ENCODE measurements at regions not wholly inside any gene's neighbourhood (a gene's known extent, or its start where the extent isn't known, plus 50 kb on each side); places are given as distances from the start of the nearest gene placed in this dataset.

DNA sequence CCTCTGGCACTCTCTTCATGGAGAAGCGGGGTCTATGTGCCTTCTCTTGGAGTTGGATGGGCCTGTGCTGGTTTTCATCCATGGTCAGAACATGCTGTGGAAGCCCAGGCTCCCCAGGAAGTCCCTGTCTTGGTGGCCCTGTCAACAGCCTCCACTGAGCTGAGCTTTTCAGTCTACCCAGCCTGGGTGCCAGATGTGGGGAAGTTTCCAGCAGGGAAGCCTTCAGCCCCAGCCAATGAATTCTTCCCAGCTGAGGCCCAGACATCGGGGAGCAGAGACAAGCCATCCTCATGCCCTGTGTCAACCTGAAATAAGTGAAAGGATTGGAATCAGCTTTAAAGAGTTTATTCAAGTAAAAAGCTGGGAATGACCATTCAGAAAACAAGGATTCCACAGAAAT, 75.1 kb upstream of the PGBD5 start (continued):
- TF ChIP-seq POLR2AphosphoS5 (IDR thresholded peaks at IDR 0.05; ENCODE audit: low read depth, low read length): no peak

DNA sequence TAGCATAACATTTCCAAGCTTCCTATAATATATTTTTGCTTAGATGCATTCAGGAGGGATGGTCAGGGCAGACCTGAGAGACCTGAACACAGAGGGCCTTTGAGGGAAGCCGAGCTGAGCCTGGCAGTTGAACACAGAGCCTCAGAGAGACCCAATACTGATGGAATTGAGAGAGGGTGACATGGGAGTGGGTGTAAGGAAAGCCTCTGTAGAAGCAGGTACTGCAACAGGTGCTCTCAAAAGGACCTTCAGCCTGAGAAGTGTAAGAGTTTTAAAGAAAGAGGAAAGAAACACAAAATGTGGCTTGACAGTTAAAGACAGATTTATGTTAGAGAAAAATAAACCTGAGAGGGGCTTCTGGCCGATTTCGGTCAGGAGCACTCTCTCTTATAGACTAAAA, 73.9 kb upstream of the PGBD5 start:
- DNase-seq (ENCODE audit: low read depth, low spot score) (no peak), ATAC-seq (no peak)
- H3K79me2 ChIP-seq (ENCODE audit: insufficient read depth, low read length): no peaks in the 10 kb centered on the region
- POLR2A ChIA-PET: no interaction called here
- H3K36me3 ChIP-seq (ENCODE audit: control insufficient read depth in 1 of 2, insufficient read depth in 2 of 2, low read length in 2 of 2): no peaks in the 10 kb centered on the region
- peaks cover 17% of the 10 kb centered on the region for H3K27me3 ChIP-seq (ENCODE audit: insufficient read depth, low read length)
- no peak overlapping the region for H3K4me2 ChIP-seq (ENCODE audit: low read length)
- no peak overlapping the region for H3K4me3 ChIP-seq (replicated peaks in 1 of 2; ENCODE audit: low read depth in 1 of 2, low read length in 2 of 2)
- TF ChIP-seq, protein P1, sequence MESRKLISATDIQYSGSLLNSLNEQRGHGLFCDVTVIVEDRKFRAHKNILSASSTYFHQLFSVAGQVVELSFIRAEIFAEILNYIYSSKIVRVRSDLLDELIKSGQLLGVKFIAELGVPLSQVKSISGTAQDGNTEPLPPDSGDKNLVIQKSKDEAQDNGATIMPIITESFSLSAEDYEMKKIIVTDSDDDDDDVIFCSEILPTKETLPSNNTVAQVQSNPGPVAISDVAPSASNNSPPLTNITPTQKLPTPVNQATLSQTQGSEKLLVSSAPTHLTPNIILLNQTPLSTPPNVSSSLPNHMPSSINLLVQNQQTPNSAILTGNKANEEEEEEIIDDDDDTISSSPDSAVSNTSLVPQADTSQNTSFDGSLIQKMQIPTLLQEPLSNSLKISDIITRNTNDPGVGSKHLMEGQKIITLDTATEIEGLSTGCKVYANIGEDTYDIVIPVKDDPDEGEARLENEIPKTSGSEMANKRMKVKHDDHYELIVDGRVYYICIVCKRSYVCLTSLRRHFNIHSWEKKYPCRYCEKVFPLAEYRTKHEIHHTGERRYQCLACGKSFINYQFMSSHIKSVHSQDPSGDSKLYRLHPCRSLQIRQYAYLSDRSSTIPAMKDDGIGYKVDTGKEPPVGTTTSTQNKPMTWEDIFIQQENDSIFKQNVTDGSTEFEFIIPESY (IDR thresholded peaks at IDR 0.05; ENCODE audit: extremely low read depth, insufficient replicate concordance, low read length): no peak
- TF ChIP-seq, protein P2, sequence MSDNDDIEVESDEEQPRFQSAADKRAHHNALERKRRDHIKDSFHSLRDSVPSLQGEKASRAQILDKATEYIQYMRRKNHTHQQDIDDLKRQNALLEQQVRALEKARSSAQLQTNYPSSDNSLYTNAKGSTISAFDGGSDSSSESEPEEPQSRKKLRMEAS (IDR thresholded peaks at IDR 0.05): no peak
- no peak for TF ChIP-seq ZNF274 (IDR thresholded peaks at IDR 0.05; ENCODE audit: low read depth, low read length)
- no peak for TF ChIP-seq POLR2AphosphoS5 (IDR thresholded peaks at IDR 0.05; ENCODE audit: low read depth, low read length)
- TF ChIP-seq POLR2A (IDR thresholded peaks at IDR 0.05; ENCODE audit: borderline replicate concordance, extremely low read depth, insufficient read depth, insufficient read length): no peak
- TF ChIP-seq EZH2phosphoT487 (IDR thresholded peaks at IDR 0.05; ENCODE audit: borderline replicate concordance): no peak
- no peak for TF ChIP-seq ELF1 (IDR thresholded peaks at IDR 0.05; ENCODE audit: borderline replicate concordance, low read depth)
- TF ChIP-seq SRF (IDR thresholded peaks at IDR 0.05; ENCODE audit: low read depth): no peak
- TF ChIP-seq EZH2 (IDR thresholded peaks at IDR 0.05): no peak
- TF ChIP-seq ZFX (IDR thresholded peaks at IDR 0.05): no peak
- TF ChIP-seq CEBPB (IDR thresholded peaks at IDR 0.05; ENCODE audit: low read depth): no peak
- no peak for TF ChIP-seq TCF7L2 (IDR thresholded peaks at IDR 0.05; ENCODE audit: borderline replicate concordance, extremely low read depth, insufficient read depth, insufficient read length)
- no peak for TF ChIP-seq YY1 (IDR thresholded peaks at IDR 0.05; ENCODE audit: extremely low read depth, insufficient replicate concordance, low read depth, low read length)
- TF ChIP-seq SP1 (IDR thresholded peaks at IDR 0.05; ENCODE audit: low read depth): no peak
- CTCF ChIA-PET: no interaction called here
- no peaks in the 10 kb centered on the region for H4K20me1 ChIP-seq (ENCODE audit: insufficient read depth)
- H3K9me2 ChIP-seq (ENCODE audit: insufficient read depth): no peaks in the 10 kb centered on the region
- no peaks in the 10 kb centered on the region for H3K9me3 ChIP-seq (ENCODE audit: control insufficient read depth in 1 of 2, insufficient read depth in 1 of 2, low read depth in 1 of 2, low read length in 2 of 2)
- H3K9ac ChIP-seq (ENCODE audit: low read length): no peak overlapping the region
- intact Hi-C loops (cut with micrococcal nuclease): no loop called here
- no peaks in the 10 kb centered on the region for H3K4me1 ChIP-seq (ENCODE audit: control insufficient read depth in 1 of 2, insufficient read depth in 2 of 2, low read length in 2 of 2)
- no TSS peak for BruUV-seq (replicated peaks)
- no peak overlapping the region for H2AFZ ChIP-seq (ENCODE audit: low read depth, low read length, poor library complexity, severe bottlenecking)
- RAD21 ChIA-PET (ENCODE audit: low non-redundant PET in 1 of 2, low total read pairs in 2 of 2, uncharacterized antibody in 2 of 2, unreplicated experiment in 2 of 2): no interaction called here
- no peak overlapping the region for H3K27ac ChIP-seq (ENCODE audit: low read depth, low read length)
